Panc1 (cell line): ENCODE measurements at regions not wholly inside any gene's neighbourhood (a gene's known extent, or its start where the extent isn't known, plus 50 kb on each side); places are given as distances from the start of the nearest gene placed in this dataset.

Experiments used
- ATAC-seq: fragments of 200-7000 bp; cut with Tn5 transposase; 2 replicates; pipeline ENCODE4 v1.9.1; 2020; ENCODE audit warnings: mild to moderate bottlenecking, moderate library complexity
- BruUV-seq: library from RNA; stranded (reverse); fragments of 400-500 nt; replicated peaks from 2 replicates; lab custom pipeline; 2021; lab: Mats Ljungman, UMichigan
- CTCF ChIA-PET: fragments of 300-600 bp; sonication (Branson Sonifier 250); formaldehyde crosslinking; loops from one replicate; lab custom pipeline; 2022; ENCODE audit warnings: antibody characterized with exemption; lab: Charles Lee
- POLR2A ChIA-PET: fragments of 300-600 bp; sonication (Branson Sonifier 250); formaldehyde crosslinking; loops from one replicate; lab custom pipeline; 2022; ENCODE audit warnings: antibody characterized with exemption; lab: Charles Lee
- DNase-seq: peaks from one replicate; pipeline ENCODE4 v3.0.0-alpha.2; 2010; ENCODE audit warnings: low read depth, low spot score
- H3K27ac ChIP-seq: 2 replicates; pipeline ENCODE4 v1.5.1; 2011; ENCODE audit warnings: mild to moderate bottlenecking, low read length, inconsistent platforms
- H3K27me3 ChIP-seq: fragments of 200-500 bp; sonication (Bioruptor generic); 2 replicates; pipeline ENCODE4 v1.6.0; 2014; ENCODE audit warnings: low read length, inconsistent platforms; ENCODE audit not compliant: control insufficient read depth, insufficient read depth
- H3K36me3 ChIP-seq: fragments of 200-500 bp; sonication (Bioruptor generic); 2 replicates; pipeline ENCODE4 v1.5.1; 2014; ENCODE audit warnings: inconsistent platforms, mild to moderate bottlenecking, low read length, moderate library complexity; ENCODE audit not compliant: control insufficient read depth, insufficient read depth
- H3K4me1 ChIP-seq: 2 replicates; pipeline ENCODE4 v1.5.1; 2011; ENCODE audit warnings: inconsistent platforms, mild to moderate bottlenecking, low read length, moderate library complexity; ENCODE audit not compliant: control insufficient read depth, insufficient read depth
- H3K4me3 ChIP-seq, 2 experiments: 2 replicates each; pipeline ENCODE4 v1.5.1; 2011 to 2012; ENCODE audit warnings: low read depth in 2 of 2, low read length in 2 of 2, mild to moderate bottlenecking in 2 of 2, inconsistent platforms in 1 of 2, moderate library complexity in 1 of 2
- H3K9me3 ChIP-seq: fragments of 200-500 bp; sonication (Bioruptor generic); 2 replicates; pipeline ENCODE4 v1.5.1; 2014; ENCODE audit warnings: low read depth, mild to moderate bottlenecking, inconsistent platforms, low read length, moderate library complexity; ENCODE audit not compliant: control insufficient read depth, insufficient read depth
- POLR2AphosphoS5 ChIP-seq: IDR thresholded peaks from 2 replicates; pipeline ENCODE4 v1.6.1; 2012; ENCODE audit warnings: mild to moderate bottlenecking, low read depth, low read length, moderate library complexity
- REST ChIP-seq, 2 experiments: IDR thresholded peaks; 2 replicates each; pipeline ENCODE4 v1.6.1; 2011 to 2012; ENCODE audit warnings: low read depth in 2 of 2, control low read depth in 1 of 2, low read length in 1 of 2, mild to moderate bottlenecking in 1 of 2, moderate library complexity in 1 of 2; ENCODE audit not compliant: insufficient read depth in 1 of 2
- SIN3A ChIP-seq: IDR thresholded peaks from 2 replicates; pipeline ENCODE4 v1.6.1; 2012; ENCODE audit warnings: low read depth, mild to moderate bottlenecking, low read length, moderate library complexity, borderline replicate concordance; ENCODE audit not compliant: insufficient read depth
- TCF7L2 ChIP-seq: IDR thresholded peaks from 2 replicates; pipeline ENCODE4 v1.6.1; 2011; ENCODE audit warnings: mild to moderate bottlenecking, low read depth, low read length, inconsistent platforms
- in situ Hi-C: cut with HindIII; loops from 2 replicates; pipeline ENCODE4 v1.10.0; 2016; ENCODE audit warnings: low sequenced_read_pairs, low pct_unique_long_range_greater_than_20kb
- intact Hi-C: fragments of 100-400 bp; cut with micrococcal nuclease; formaldehyde crosslinking; loops from one replicate; pipeline ENCODE4 v1.10.0; 2022; ENCODE audit not compliant: unreplicated experiment
- TF ChIP-seq, protein P1 (sequence below): fragments of 450-650 bp; IDR thresholded peaks from 2 replicates; pipeline ENCODE4 v1.5.1; 2017; ENCODE audit warnings: mild to moderate bottlenecking

- POLR2A ChIA-PET: no interaction called here
- Histone ChIP-seq H3K4me3 (no peak overlapping the region), H3K36me3 (no peaks in the 10 kb centered on the region), H3K9me3 (no peaks in the 10 kb centered on the region), H3K27ac (no peak overlapping the region), H3K27me3 (0 out of 2 replicates have a peak, but pooled peaks cover 2% of the 10 kb centered on the region), H3K4me1 (no peaks in the 10 kb centered on the region)
- BruUV-seq: no TSS peak
- no peak for ATAC-seq
- in situ Hi-C loops (no loop called here), intact Hi-C loops (no loop called here)
- DNase-seq: no peak
- CTCF ChIA-PET: no interaction called here
- TF ChIP-seq TCF7L2 (no peak), REST (IDR thresholded peaks at IDR 0.05; ENCODE audit: insufficient read depth in 1 of 2, low read depth in 2 of 2, low read length in 1 of 2) (no peak), SIN3A (no peak), POLR2AphosphoS5 (no peak)
- TF ChIP-seq, protein P1, sequence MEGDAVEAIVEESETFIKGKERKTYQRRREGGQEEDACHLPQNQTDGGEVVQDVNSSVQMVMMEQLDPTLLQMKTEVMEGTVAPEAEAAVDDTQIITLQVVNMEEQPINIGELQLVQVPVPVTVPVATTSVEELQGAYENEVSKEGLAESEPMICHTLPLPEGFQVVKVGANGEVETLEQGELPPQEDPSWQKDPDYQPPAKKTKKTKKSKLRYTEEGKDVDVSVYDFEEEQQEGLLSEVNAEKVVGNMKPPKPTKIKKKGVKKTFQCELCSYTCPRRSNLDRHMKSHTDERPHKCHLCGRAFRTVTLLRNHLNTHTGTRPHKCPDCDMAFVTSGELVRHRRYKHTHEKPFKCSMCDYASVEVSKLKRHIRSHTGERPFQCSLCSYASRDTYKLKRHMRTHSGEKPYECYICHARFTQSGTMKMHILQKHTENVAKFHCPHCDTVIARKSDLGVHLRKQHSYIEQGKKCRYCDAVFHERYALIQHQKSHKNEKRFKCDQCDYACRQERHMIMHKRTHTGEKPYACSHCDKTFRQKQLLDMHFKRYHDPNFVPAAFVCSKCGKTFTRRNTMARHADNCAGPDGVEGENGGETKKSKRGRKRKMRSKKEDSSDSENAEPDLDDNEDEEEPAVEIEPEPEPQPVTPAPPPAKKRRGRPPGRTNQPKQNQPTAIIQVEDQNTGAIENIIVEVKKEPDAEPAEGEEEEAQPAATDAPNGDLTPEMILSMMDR: no peak
Measured at GRCh38 chr1:60134716-60135115, 61.1 kb upstream of the C1orf87 start.

GRCh38 chr1:60133848-60134247 lies 60.3 kb upstream of the C1orf87 start:
- Histone ChIP-seq H3K9me3 (no peaks in the 10 kb centered on the region), H3K36me3 (no peaks in the 10 kb centered on the region), H3K27ac (no peak overlapping the region), H3K27me3 (0 out of 2 replicates have a peak, but pooled peaks cover 2% of the 10 kb centered on the region), H3K4me3 (no peak overlapping the region), H3K4me1 (no peaks in the 10 kb centered on the region)
- no peak for TF ChIP-seq REST (IDR thresholded peaks at IDR 0.05; ENCODE audit: insufficient read depth in 1 of 2, low read depth in 2 of 2, low read length in 1 of 2)
- TF ChIP-seq TCF7L2: no peak
- no peak for TF ChIP-seq SIN3A
- TF ChIP-seq POLR2AphosphoS5: no peak
- TF ChIP-seq, protein P1: no peak
- ChIA-PET CTCF (no interaction called here), POLR2A (no interaction called here)
- in situ Hi-C loops (no loop called here), intact Hi-C loops (no loop called here)
- DNase-seq: no peak
- BruUV-seq: no TSS peak
- ATAC-seq: no peak
